Bronchial epithelial cell (primary cell): ENCODE measurements at regions not wholly inside any gene's neighbourhood (a gene's known extent, or its start where the extent isn't known, plus 50 kb on each side); places are given as distances from the start of the nearest gene placed in this dataset.

Source experiments
- DNase-seq: peaks from one replicate; pipeline ENCODE4 v3.0.0-alpha.2; 2010; ENCODE audit warnings: low read depth
- FAIRE-seq: peaks from 2 replicates; lab custom pipeline; 2011; peaks lifted over from hg19 to GRCh38; lab: Jason Lieb, UNC
- H3K27me3 ChIP-seq: 2 replicates; pipeline ENCODE4 v1.5.1; 2011; ENCODE audit warnings: low read length; ENCODE audit not compliant: control insufficient read depth, insufficient read depth
- H3K36me3 ChIP-seq: 2 replicates; pipeline ENCODE4 v1.5.1; 2011; ENCODE audit warnings: low read length; ENCODE audit not compliant: control insufficient read depth, insufficient read depth
- H3K4me3 ChIP-seq: 2 replicates; pipeline ENCODE4 v1.5.1; 2011; ENCODE audit warnings: mild to moderate bottlenecking, low read depth, low read length, control low read depth
- TF ChIP-seq, protein P1 (sequence below): IDR thresholded peaks from 2 replicates; pipeline ENCODE4 v1.5.1; 2011; ENCODE audit warnings: mild to moderate bottlenecking, moderate library complexity, low read length, control low read depth, inconsistent platforms; ENCODE audit not compliant: insufficient read depth, severe bottlenecking

DNA sequence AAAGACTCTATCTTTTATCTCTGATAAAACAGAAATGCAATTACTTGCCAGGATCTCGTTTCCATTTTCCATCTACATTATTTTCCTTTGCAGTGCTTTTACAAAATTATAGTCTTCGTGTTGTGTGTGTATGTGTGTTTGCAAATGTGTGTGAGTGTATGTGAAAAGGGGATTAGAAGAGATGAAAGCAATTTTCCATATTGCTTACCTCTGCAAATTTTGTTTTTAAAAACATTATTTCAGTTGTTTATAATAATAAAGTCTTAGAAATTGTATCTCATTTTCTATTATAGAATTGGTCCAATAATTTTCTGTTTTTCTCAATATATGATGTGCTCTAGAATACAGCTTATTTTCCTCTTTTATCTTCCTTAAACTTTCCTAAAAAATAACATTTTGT is 421.3 kb upstream of the ANKRD30A start:
- Histone ChIP-seq H3K36me3 (no peaks in the 10 kb centered on the region), H3K27me3 (no peaks in the 10 kb centered on the region), H3K4me3 (no peak overlapping the region)
- TF ChIP-seq, protein P1, sequence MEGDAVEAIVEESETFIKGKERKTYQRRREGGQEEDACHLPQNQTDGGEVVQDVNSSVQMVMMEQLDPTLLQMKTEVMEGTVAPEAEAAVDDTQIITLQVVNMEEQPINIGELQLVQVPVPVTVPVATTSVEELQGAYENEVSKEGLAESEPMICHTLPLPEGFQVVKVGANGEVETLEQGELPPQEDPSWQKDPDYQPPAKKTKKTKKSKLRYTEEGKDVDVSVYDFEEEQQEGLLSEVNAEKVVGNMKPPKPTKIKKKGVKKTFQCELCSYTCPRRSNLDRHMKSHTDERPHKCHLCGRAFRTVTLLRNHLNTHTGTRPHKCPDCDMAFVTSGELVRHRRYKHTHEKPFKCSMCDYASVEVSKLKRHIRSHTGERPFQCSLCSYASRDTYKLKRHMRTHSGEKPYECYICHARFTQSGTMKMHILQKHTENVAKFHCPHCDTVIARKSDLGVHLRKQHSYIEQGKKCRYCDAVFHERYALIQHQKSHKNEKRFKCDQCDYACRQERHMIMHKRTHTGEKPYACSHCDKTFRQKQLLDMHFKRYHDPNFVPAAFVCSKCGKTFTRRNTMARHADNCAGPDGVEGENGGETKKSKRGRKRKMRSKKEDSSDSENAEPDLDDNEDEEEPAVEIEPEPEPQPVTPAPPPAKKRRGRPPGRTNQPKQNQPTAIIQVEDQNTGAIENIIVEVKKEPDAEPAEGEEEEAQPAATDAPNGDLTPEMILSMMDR, result no peak
- no peak for FAIRE-seq
- no peak for DNase-seq

DNA sequence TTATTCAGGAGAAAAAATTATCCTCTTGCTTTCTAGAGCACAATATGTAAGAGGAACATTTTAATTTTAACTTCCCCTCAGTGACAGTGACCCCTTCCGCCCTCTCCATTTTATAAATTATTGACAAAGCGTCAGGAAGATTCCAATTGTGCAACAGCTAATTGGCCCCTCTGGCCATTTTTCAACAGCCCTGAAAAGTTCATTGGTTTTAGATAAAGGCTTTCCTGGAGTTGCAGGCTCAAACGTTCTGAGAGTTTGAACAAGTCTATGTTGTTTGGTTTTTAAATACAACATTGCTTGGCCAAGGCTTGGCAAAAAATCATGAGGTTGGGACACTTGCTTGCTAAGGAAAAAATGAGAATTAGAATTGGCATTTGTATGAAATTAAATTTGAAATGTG is 422.2 kb upstream of the ANKRD30A start:
- no peaks in the 10 kb centered on the region for H3K36me3 ChIP-seq
- no peak for FAIRE-seq
- H3K27me3 ChIP-seq, result no peaks in the 10 kb centered on the region
- DNase-seq, result no peak
- TF ChIP-seq, protein P1, result no peak
- no peak overlapping the region for H3K4me3 ChIP-seq

DNA sequence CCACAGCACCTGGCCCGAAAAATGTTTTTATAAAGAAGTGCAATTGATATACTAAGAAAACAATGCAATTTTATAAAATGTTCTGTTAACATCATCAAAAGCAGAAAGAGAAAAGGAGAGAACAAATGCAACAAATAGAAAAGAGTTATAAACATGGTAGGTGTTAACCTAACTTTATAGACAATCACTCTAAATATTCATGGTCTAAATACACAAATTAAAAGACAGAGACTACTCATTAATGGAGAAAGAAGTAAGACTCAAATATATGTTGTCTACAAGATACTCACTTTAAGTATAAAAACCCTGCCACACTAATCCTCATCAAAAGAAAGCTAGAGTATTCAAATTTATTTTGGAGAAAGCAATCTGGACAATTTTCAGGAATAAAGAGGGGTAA is 425.3 kb upstream of the ANKRD30A start:
- Histone ChIP-seq H3K4me3 (no peak overlapping the region), H3K27me3 (no peaks in the 10 kb centered on the region), H3K36me3 (no peaks in the 10 kb centered on the region)
- no peak for FAIRE-seq
- DNase-seq, result no peak
- TF ChIP-seq, protein P1, result no peak

DNA sequence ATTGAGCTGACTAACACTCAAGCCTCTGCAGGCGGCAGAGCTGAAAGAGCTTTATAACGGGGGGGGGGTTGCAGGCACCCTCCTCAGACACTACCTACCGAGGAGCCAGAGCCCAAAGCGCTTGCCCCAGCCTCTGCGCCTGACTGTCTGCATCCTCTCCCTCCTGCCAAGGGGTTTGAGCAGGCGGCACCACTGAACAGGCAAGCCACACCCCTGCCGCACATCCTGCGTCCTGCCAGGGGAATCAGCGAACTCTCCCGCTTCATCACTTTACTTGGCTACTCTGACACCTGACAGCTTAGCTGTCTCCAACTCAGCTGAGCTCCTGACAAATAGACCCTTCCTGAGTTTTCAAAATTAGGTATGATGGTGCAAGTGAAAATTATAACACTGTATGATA is 432.6 kb upstream of the ANKRD30A start:
- TF ChIP-seq, protein P1, result no peak
- DNase-seq (no peak), FAIRE-seq (no peak)
- no peak overlapping the region for H3K4me3 ChIP-seq
- no peaks in the 10 kb centered on the region for H3K27me3 ChIP-seq
- H3K36me3 ChIP-seq, result no peaks in the 10 kb centered on the region

DNA sequence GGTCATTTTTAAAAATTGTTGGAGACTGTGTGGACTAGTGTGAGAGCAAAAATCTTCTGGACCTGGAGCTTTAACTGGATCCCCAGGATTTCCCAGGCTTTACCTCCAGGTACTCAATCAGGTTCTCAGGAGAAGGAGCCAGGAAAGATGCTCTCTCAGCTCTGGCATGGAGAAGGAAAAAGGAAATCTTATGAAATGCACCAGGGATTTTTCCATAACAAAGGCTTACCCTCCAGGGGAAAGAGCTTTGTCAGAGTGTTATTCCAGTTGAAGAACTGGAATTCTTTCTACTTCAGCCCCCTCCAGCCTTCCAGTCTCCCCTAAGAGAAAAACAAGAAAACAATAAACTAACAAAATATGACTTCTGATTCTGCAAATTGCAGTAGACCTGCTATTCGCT is 436.7 kb upstream of the ANKRD30A start:
- H3K36me3 ChIP-seq, result no peaks in the 10 kb centered on the region
- DNase-seq (no peak), FAIRE-seq (no peak)
- no peaks in the 10 kb centered on the region for H3K27me3 ChIP-seq
- TF ChIP-seq, protein P1, result no peak
- no peak overlapping the region for H3K4me3 ChIP-seq

DNA sequence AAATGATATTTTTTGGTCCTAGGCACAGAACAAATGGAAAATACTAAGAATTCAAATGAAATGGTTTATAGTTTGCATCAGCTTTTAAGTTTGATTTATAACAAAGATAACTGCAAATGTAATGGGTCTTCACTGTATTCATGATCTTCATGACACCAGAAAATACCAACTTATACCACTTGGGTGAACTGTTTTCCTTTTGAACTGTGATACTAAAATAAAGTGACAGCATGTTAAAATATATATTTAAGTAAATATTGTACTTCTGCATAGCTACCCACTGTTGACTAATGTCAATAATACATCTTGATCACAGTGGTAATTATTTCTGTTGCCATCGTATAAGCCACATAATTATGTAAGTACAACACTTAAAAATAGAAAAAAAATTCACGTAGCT is 442.0 kb upstream of the ANKRD30A start:
- H3K36me3 ChIP-seq, result no peaks in the 10 kb centered on the region
- FAIRE-seq, result no peak
- H3K4me3 ChIP-seq, result no peak overlapping the region
- TF ChIP-seq, protein P1, result no peak
- no peak for DNase-seq
- H3K27me3 ChIP-seq, result no peaks in the 10 kb centered on the region
